CD4-positive, alpha-beta memory T cell (primary cell): ENCODE measurements at regions not wholly inside any gene's neighbourhood (a gene's known extent, or its start where the extent isn't known, plus 50 kb on each side); places are given as distances from the start of the nearest gene placed in this dataset.

ENCODE experiments used
- CTCF ChIA-PET: fragments of 350-600 bp; sonication (Branson Sonifier 250); formaldehyde crosslinking; loops from one replicate; lab custom pipeline; 2021; ENCODE audit warnings: inconsistent platforms; ENCODE audit not compliant: partially characterized antibody; lab: Charles Lee
- POLR2A ChIA-PET: fragments of 350-600 bp; sonication (Branson Sonifier 250); formaldehyde crosslinking; loops from one replicate; lab custom pipeline; 2021; ENCODE audit not compliant: partially characterized antibody; lab: Charles Lee
- DNase-seq, 5 donors: peaks; one replicate each; pipeline versions ENCODE4 v3.0.0 to v3.0.0-alpha.2; 2020 to 2022; ENCODE audit warnings: mixed read lengths in 1 of 5
- H3K27ac ChIP-seq: one replicate; pipeline ENCODE4 v1.7.0; 2013; ENCODE audit warnings: low read depth, low read length
- H3K27me3 ChIP-seq: 2 replicates; pipeline ENCODE4 v1.7.0; 2013; ENCODE audit warnings: mild to moderate bottlenecking, low read length, moderate library complexity; ENCODE audit not compliant: insufficient read depth
- H3K36me3 ChIP-seq: 2 replicates; pipeline ENCODE4 v1.7.0; 2013; ENCODE audit warnings: mild to moderate bottlenecking, low read length, moderate library complexity; ENCODE audit not compliant: insufficient read depth
- H3K4me1 ChIP-seq: 2 replicates; pipeline ENCODE4 v1.7.0; 2013; ENCODE audit warnings: mild to moderate bottlenecking, low read length, moderate library complexity; ENCODE audit not compliant: insufficient read depth
- H3K4me3 ChIP-seq, 2 donors: one replicate each; pipeline ENCODE4 v1.7.0; 2013; ENCODE audit warnings: low read length in 2 of 2, mild to moderate bottlenecking in 1 of 2
- H3K9me3 ChIP-seq, 2 donors: one replicate each; pipeline ENCODE4 v1.7.0; 2013; ENCODE audit warnings: low read length in 2 of 2, control low read depth in 1 of 2; ENCODE audit not compliant: control insufficient read depth in 1 of 2
- H3K27ac Mint-ChIP-seq, 7 donors: one replicate each; pipeline ENCODE4 v1.8.0; 2020 to 2021; ENCODE audit warnings: mixed read lengths in 7 of 7, mild to moderate bottlenecking in 6 of 7, inconsistent platforms in 3 of 7, moderate library complexity in 3 of 7
- H3K27me3 Mint-ChIP-seq, 2 donors: one replicate each; pipeline ENCODE4 v1.8.0; 2020 to 2021; ENCODE audit warnings: mixed read lengths in 2 of 2
- H3K36me3 Mint-ChIP-seq, 2 donors: one replicate each; pipeline ENCODE4 v1.8.0; 2020 to 2021; ENCODE audit warnings: mixed read lengths in 2 of 2, inconsistent platforms in 1 of 2, mild to moderate bottlenecking in 1 of 2
- H3K4me1 Mint-ChIP-seq, 4 donors: one replicate each; pipeline ENCODE4 v1.8.0; 2020 to 2021; ENCODE audit warnings: mixed read lengths in 4 of 4, mild to moderate bottlenecking in 1 of 4
- H3K4me3 Mint-ChIP-seq, 8 donors: one replicate each; pipeline ENCODE4 v1.8.0; 2020 to 2021; ENCODE audit warnings: mixed read lengths in 8 of 8, mild to moderate bottlenecking in 7 of 8, moderate library complexity in 6 of 8, inconsistent platforms in 3 of 8
- H3K9me3 Mint-ChIP-seq, 8 donors: one replicate each; pipeline ENCODE4 v1.8.0; 2020 to 2021; ENCODE audit warnings: mixed read lengths in 8 of 8, mild to moderate bottlenecking in 5 of 8, inconsistent platforms in 3 of 8, moderate library complexity in 1 of 8
- intact Hi-C: fragments of 100-400 bp; cut with micrococcal nuclease; formaldehyde crosslinking; loops from one replicate; pipeline ENCODE4 v1.15.1; 2023

GRCh38 chr2:6524691-6525474 lies 340.8 kb downstream of the CMPK2 start:
- H3K4me3 Mint-ChIP-seq: no peak overlapping the region
- POLR2A ChIA-PET: no interaction called here
- DNase-seq: no peak
- Histone ChIP-seq H3K4me3 (no peak overlapping the region), H3K9me3 (no peaks in the 10 kb centered on the region), H3K4me1 (no peaks in the 10 kb centered on the region), H3K27me3 (no peaks in the 10 kb centered on the region), H3K27ac (no peak overlapping the region), H3K36me3 (no peaks in the 10 kb centered on the region)
- H3K36me3 Mint-ChIP-seq: no peaks in the 10 kb centered on the region
- H3K27me3 Mint-ChIP-seq: peaks cover 0 to 4% of the 10 kb centered on the region in 2 donors
- H3K4me1 Mint-ChIP-seq: no peaks in the 10 kb centered on the region
- H3K27ac Mint-ChIP-seq: no peak overlapping the region
- CTCF ChIA-PET: no interaction called here
- intact Hi-C loops: no loop called here
- no peaks in the 10 kb centered on the region for H3K9me3 Mint-ChIP-seq

GRCh38 chr2:6525475-6525964 lies 340.2 kb downstream of the CMPK2 start:
- no peaks in the 10 kb centered on the region for H3K36me3 Mint-ChIP-seq

GRCh38 chr2:6526093-6526824 lies 339.4 kb downstream of the CMPK2 start:
- peaks cover 0 to 2% of the 10 kb centered on the region in 2 donors for H3K27me3 Mint-ChIP-seq
- H3K4me3 Mint-ChIP-seq: no peak overlapping the region
- no peak overlapping the region for H3K27ac Mint-ChIP-seq
- no peak for DNase-seq
- no peaks in the 10 kb centered on the region for H3K9me3 ChIP-seq
- no peaks in the 10 kb centered on the region for H3K9me3 Mint-ChIP-seq
- intact Hi-C loops: no loop called here
- H3K4me1 ChIP-seq: no peaks in the 10 kb centered on the region
- H3K27ac ChIP-seq: no peak overlapping the region
- CTCF ChIA-PET: no interaction called here
- no peaks in the 10 kb centered on the region for H3K36me3 ChIP-seq
- no peaks in the 10 kb centered on the region for H3K4me1 Mint-ChIP-seq
- no peaks in the 10 kb centered on the region for H3K36me3 Mint-ChIP-seq
- H3K27me3 ChIP-seq: no peaks in the 10 kb centered on the region
- POLR2A ChIA-PET: no interaction called here
- H3K4me3 ChIP-seq: no peak overlapping the region

More at GRCh38 chr2:6525475-6525964, 340.2 kb downstream of the CMPK2 start:
- POLR2A ChIA-PET: no interaction called here
- peaks cover 0 to 2% of the 10 kb centered on the region in 2 donors for H3K27me3 Mint-ChIP-seq
- CTCF ChIA-PET: no interaction called here
- Histone ChIP-seq H3K4me1 (no peaks in the 10 kb centered on the region), H3K27ac (no peak overlapping the region), H3K27me3 (no peaks in the 10 kb centered on the region), H3K4me3 (no peak overlapping the region), H3K9me3 (no peaks in the 10 kb centered on the region), H3K36me3 (no peaks in the 10 kb centered on the region)
- intact Hi-C loops: no loop called here
- no peak for DNase-seq
- H3K9me3 Mint-ChIP-seq: no peaks in the 10 kb centered on the region
- no peak overlapping the region for H3K4me3 Mint-ChIP-seq
- no peak overlapping the region for H3K27ac Mint-ChIP-seq
- no peaks in the 10 kb centered on the region for H3K4me1 Mint-ChIP-seq

- intact Hi-C loops: no loop called here
- no peak overlapping the region for H3K4me3 ChIP-seq
- no peaks in the 10 kb centered on the region for H3K4me1 Mint-ChIP-seq
These were observed 334.4 kb downstream of the CMPK2 start for GRCh38 chr2:6531304-6531703.

GRCh38 chr2:6535572-6535971 lies 330.1 kb downstream of the CMPK2 start:
- Mint-ChIP-seq H3K4me1 (no peaks in the 10 kb centered on the region), H3K4me3 (no peak overlapping the region), H3K36me3 (no peaks in the 10 kb centered on the region), H3K27ac (no peak overlapping the region), H3K9me3 (peaks cover 0 to 5% (median 0%) of the 10 kb centered on the region in 8 donors), H3K27me3 (peaks cover 0 to 6% of the 10 kb centered on the region in 2 donors)
- H3K27ac ChIP-seq: no peak overlapping the region
- ChIA-PET CTCF (no interaction called here), POLR2A (no interaction called here)
- H3K4me1 ChIP-seq: no peaks in the 10 kb centered on the region
- H3K36me3 ChIP-seq: no peaks in the 10 kb centered on the region
- no peak overlapping the region for H3K4me3 ChIP-seq
- DNase-seq: no peak
- H3K9me3 ChIP-seq: no peaks in the 10 kb centered on the region
- intact Hi-C loops: no loop called here
- no peaks in the 10 kb centered on the region for H3K27me3 ChIP-seq

More at GRCh38 chr2:6531304-6531703, 334.4 kb downstream of the CMPK2 start:
- H3K9me3 Mint-ChIP-seq: peaks cover 0 to 5% (median 0%) of the 10 kb centered on the region in 8 donors
- H3K27me3 Mint-ChIP-seq: peaks cover 0 to 4% of the 10 kb centered on the region in 2 donors
- no peaks in the 10 kb centered on the region for H3K27me3 ChIP-seq
- no peaks in the 10 kb centered on the region for H3K9me3 ChIP-seq
- H3K4me3 Mint-ChIP-seq: no peak overlapping the region
- CTCF ChIA-PET: no interaction called here
- no peak overlapping the region for H3K27ac Mint-ChIP-seq
- H3K36me3 Mint-ChIP-seq: no peaks in the 10 kb centered on the region
- H3K36me3 ChIP-seq: no peaks in the 10 kb centered on the region
- POLR2A ChIA-PET: no interaction called here
- DNase-seq: no peak
- H3K4me1 ChIP-seq: no peaks in the 10 kb centered on the region
- H3K27ac ChIP-seq: no peak overlapping the region

GRCh38 chr2:6538607-6539006 lies 327.1 kb downstream of the CMPK2 start:
- CTCF ChIA-PET: no interaction called here

GRCh38 chr2:6545336-6545735 lies 320.4 kb downstream of the CMPK2 start:
- Histone ChIP-seq H3K27me3 (no peaks in the 10 kb centered on the region), H3K4me1 (no peaks in the 10 kb centered on the region), H3K4me3 (no peak overlapping the region), H3K9me3 (no peaks in the 10 kb centered on the region), H3K27ac (no peak overlapping the region), H3K36me3 (no peaks in the 10 kb centered on the region)
- Mint-ChIP-seq H3K27me3 (no peaks in the 10 kb centered on the region), H3K36me3 (no peaks in the 10 kb centered on the region), H3K4me3 (no peak overlapping the region), H3K4me1 (no peaks in the 10 kb centered on the region), H3K27ac (no peak overlapping the region), H3K9me3 (peaks cover 0 to 8% (median 0%) of the 10 kb centered on the region in 8 donors)
- POLR2A ChIA-PET: no interaction called here
- intact Hi-C loops: no loop called here
- CTCF ChIA-PET: no interaction called here
- DNase-seq: no peak

More at GRCh38 chr2:6538607-6539006, 327.1 kb downstream of the CMPK2 start:
- peaks cover 0 to 5% (median 0%) of the 10 kb centered on the region in 8 donors for H3K9me3 Mint-ChIP-seq
- H3K9me3 ChIP-seq: no peaks in the 10 kb centered on the region
- no peak overlapping the region for H3K27ac ChIP-seq
- H3K4me1 Mint-ChIP-seq: no peaks in the 10 kb centered on the region
- no peak overlapping the region for H3K4me3 Mint-ChIP-seq
- H3K4me1 ChIP-seq: no peaks in the 10 kb centered on the region
- intact Hi-C loops: no loop called here
- no peak overlapping the region for H3K4me3 ChIP-seq
- H3K27me3 ChIP-seq: no peaks in the 10 kb centered on the region
- H3K36me3 ChIP-seq: no peaks in the 10 kb centered on the region
- peaks cover 0 to 6% of the 10 kb centered on the region in 2 donors for H3K27me3 Mint-ChIP-seq
- no peak overlapping the region for H3K27ac Mint-ChIP-seq
- POLR2A ChIA-PET: no interaction called here
- no peaks in the 10 kb centered on the region for H3K36me3 Mint-ChIP-seq
- no peak for DNase-seq
